DOHH2 (cell line): ENCODE measurements at regions not wholly inside any gene's neighbourhood (a gene's known extent, or its start where the extent isn't known, plus 50 kb on each side); places are given as distances from the start of the nearest gene placed in this dataset.

ENCODE experiments used
- EZH2phosphoT487 ChIP-seq: fragments of 200-600 bp; sonication (generic); IDR thresholded peaks from 2 replicates; pipeline ENCODE4 v1.6.1; 2017; ENCODE audit warnings: borderline replicate concordance, mild to moderate bottlenecking, antibody characterized with exemption, low read length, moderate library complexity, mixed read lengths
- TF ChIP-seq, protein P1 (sequence below): fragments of 200-600 bp; sonication (generic); IDR thresholded peaks from one replicate; pipeline ENCODE4 v1.5.1; 2014; ENCODE audit warnings: antibody characterized with exemption, mild to moderate bottlenecking, low read depth, low read length; ENCODE audit not compliant: poor library complexity, severe bottlenecking

DNA sequence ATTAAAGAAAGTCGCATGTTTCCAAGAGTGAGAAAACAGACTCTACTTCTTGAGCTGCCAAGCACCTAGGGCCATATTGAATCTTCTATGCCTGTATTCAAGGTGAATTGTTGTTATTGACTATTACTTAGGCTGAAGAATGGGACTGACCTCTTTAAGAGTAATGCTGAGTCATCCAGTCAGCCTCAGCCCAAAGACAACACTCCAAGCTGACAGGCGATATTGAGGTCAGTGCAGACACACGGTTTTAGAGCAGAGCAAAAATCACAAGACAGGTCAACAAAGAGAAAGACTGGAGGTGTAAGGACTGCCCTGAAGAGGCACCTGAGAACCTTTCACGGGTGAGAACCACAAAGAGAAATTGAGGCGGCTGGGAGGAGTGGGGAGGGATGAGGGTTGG is 146.9 kb downstream of the MIS18A start:
- TF ChIP-seq, protein P1, sequence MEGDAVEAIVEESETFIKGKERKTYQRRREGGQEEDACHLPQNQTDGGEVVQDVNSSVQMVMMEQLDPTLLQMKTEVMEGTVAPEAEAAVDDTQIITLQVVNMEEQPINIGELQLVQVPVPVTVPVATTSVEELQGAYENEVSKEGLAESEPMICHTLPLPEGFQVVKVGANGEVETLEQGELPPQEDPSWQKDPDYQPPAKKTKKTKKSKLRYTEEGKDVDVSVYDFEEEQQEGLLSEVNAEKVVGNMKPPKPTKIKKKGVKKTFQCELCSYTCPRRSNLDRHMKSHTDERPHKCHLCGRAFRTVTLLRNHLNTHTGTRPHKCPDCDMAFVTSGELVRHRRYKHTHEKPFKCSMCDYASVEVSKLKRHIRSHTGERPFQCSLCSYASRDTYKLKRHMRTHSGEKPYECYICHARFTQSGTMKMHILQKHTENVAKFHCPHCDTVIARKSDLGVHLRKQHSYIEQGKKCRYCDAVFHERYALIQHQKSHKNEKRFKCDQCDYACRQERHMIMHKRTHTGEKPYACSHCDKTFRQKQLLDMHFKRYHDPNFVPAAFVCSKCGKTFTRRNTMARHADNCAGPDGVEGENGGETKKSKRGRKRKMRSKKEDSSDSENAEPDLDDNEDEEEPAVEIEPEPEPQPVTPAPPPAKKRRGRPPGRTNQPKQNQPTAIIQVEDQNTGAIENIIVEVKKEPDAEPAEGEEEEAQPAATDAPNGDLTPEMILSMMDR, result no peak
- no peak for TF ChIP-seq EZH2phosphoT487
